HG02798 (cell line): ENCODE measurements at regions not wholly inside any gene's neighbourhood (a gene's known extent, or its start where the extent isn't known, plus 50 kb on each side); places are given as distances from the start of the nearest gene placed in this dataset.
"Not testable (repeated sequence)": the region's sequence is repeated elsewhere in the genome, so short reads cannot be mapped to it uniquely, and the experiment has no call there.

Experiments
- ATAC-seq: cut with Tn5 transposase; IDR thresholded peaks from one replicate; pipeline ENCODE4 v1.9.1; 2021; ENCODE audit warnings: mild to moderate bottlenecking; ENCODE audit not compliant: unreplicated experiment, poor library complexity

DNA sequence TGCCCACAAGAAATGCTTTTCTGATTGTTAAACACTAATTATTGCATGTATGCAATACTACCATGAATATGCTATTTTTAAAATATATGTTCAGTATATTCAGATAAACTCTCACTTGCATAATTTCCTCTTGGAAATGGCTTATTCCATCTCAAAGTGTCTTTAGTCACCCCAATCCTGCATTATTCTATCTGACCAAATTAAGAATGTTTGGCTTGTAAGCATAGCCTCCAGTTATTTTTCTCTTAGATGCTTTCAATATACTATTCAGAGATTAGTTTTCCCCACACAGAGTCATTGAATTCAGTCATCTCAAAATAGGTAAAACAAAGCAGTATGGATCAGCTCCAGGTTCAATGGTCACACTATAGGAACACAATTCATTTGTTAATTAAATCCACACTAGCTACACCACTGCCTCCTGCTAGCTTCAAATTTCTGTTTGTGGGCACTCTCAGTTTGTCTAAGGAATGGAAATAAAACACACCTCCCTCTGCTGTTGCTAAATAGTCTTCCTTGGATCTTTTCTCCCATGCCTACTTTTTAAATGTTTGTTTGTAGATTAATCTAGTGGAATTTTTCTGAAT, 134.6 kb upstream of the TBCA start:
- no peak for ATAC-seq

DNA sequence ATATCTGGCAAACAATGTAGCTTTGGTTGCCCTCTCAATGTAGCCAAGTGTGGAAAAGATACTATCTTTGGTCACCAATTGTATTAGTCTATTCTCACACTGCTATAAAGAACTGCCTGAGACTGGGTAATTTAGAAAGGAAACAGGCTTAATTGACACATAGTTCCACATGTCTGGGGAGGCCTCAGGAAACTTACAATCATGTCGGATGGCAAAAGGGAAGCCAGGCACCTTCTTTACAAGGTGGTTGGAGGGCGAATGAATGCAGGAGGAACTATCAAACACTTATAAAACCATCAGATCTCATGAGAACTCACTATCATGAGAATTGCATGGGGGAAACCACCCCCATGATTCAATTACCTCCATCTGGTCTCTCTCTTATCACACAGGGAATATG, 133.1 kb upstream of the TBCA start:
- ATAC-seq, result no peak

DNA sequence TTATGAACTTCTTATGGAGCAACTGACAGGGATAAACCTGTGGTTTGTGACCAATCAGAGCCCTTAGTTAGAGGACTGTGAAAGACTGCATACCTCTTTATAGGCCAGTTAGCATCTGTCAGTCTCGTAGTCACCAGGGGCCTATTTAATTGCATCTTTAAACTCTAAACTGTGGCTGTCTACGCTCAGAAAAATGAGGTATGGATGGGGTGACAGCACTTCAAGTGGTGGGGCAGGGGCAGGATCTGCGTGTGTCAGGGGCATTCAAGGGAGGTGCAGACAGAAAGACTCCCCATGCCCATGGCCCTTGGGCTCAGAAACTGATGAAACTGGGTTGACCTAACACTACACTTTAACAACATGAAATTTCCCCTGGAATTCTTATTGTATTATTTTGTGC, 132.6 kb upstream of the TBCA start:
- ATAC-seq, result no peak

DNA sequence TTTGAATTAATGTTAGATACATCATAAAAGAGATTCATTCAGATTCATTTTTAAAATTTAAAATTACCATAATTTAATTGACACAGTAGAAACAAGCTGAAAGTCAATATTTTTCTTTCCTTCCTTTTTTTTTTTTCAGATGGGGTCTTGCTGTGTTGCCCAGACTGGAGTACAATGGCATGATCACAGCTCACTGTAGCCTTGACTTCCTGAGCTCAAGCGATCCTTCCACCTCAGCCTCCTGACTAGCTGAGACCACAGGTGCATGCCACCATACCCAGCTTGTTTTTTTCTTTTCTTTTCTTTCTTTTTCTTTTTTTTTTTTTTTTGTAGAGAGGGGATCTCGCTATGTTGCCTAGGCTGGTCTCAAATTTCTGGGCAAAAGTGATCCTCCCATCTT, 131.6 kb upstream of the TBCA start:
- ATAC-seq, result no peak

DNA sequence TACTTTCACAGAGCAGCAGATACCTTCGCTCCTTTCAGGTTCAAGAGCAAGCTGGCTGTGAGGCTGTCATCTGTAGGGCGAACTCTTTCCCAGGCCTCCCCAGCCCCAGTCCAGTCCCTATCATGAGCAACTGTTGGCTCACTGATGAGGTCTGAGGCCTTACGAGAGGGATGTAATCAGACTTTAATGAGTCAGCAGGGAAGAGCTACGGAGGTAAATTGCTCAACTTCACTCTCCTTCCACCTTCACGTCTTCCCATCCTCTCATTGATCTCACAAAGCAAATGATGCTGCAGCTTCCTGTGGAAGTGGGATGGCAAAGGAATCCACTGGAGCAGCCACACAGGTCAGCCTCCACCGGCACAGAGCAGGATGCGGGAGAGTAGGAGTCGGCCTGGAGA, 130.7 kb upstream of the TBCA start:
- no peak for ATAC-seq

DNA sequence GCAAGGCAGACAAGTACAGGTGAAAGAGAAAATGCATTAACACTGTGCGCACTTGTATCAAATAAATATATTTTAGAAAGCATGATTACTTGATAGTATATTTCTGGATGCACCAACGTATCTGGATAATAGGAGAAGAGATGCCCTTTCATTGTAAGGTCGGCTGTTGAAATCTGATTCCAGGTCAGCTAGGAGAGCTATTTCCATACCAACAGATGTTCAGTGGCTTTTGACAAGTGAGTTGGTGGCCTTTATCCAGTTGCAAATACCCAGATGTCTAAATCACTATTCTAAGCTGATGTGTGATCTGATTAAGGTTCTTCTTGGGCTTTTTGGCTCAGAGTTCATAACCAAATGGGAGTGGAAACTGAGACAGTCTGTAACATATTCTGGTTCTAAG, 128.2 kb upstream of the TBCA start:
- ATAC-seq, result no peak

DNA sequence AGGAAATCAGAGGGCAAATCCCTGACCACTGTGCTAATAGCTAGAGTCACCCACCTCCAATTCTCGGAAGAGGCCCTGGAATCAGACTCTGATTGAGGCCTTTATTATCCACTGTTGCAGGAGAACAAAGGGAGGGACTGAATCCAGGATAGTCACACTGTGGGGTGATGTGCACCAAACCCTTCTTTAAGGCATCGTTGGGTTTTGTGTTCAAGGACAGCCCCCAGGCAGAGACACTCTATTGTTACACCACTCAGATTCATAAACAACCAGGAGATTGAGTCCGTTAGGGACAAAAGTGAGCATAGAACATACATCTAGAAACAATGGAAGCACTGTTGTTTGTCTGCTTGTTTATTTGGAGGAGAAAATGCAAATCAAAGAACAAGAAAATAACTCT, 124.6 kb upstream of the TBCA start:
- no peak for ATAC-seq

DNA sequence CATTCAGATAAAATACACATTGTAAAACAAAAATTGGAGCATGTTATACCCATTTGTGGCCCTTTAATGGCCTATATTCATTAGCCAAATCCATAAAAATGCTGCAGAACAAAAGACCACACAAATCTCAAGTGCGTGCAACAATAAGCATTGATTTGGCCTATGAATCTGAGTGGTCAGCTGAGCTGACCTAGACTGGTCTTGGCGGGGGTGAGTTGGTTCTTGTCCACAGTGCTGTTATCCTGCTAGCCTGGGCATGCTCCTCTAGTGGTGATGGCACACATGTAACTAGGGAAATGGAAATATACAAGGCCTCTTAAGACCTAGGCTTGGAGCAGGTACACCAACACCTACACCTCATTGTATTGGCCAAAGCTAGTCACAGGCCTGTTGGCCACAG, 122.2 kb upstream of the TBCA start:
- no peak for ATAC-seq

DNA sequence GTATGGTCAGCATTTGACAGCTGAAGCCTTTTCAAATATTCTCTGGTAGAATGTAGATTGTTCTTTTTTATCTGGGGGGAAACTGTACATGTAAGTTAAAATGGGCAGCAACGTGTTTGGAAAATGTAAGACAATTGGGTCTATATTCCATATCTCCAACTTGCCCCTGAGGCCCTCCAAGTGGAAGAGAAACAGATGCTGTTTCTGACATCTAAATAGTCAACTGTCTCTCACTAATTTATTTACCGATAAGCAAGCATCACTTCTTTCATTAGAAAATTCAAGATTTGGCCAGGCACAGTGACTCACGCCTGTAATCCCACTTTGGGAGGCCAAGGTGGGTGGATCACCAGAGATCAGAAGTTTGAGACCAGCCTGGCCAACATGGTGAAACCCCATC, 120.2 kb upstream of the TBCA start:
- no peak for ATAC-seq

DNA sequence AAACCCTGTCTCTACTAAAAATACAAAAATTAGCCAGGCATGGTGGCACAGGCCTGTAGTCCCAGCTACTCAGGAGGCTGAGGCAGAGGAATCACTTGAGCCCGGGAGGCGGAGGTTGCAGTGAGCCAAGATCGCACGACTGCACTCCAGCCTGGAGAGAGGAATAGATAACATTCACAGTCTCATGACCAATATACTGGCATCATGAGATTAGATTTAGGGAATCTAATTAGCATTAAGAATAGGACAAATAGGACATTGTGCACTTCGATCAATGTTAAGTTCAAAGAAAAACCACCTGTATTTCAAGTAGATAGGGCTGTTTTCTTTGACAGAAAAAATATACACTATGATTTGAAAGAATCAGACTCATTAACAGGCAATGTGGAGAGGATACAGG, 118.0 kb upstream of the TBCA start:
- not testable (repeated sequence) for ATAC-seq

DNA sequence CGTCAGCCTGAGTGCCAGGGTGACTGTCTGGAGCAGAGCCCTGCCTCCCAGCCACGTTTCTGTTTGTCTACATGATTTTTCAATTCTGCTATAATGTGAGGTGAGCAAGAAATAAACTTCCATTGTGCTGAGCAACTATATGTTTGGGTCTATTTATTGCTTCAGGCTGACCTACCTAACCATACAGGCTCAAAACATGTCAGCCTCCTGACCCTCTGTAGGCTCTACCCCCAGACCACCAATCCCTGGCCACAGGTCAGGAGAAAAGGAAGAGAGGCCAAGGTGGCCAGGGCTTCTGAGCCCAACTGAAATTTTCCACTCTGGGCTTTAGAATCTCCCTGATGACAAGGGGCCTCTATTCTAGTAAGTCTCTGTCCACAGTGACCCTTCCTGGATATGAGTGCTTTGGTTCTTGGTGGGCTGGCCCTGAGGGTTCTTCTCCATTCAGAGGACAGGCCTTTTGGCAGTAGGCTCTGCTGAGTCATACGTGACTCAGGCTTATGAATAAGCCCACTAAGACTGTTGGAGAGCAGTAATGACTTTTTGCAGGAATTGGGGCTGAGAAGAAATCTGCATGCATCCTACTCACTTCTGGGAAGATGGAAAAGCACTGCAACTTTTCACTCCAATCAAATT, 117.2 kb upstream of the TBCA start:
- ATAC-seq, result no peak

DNA sequence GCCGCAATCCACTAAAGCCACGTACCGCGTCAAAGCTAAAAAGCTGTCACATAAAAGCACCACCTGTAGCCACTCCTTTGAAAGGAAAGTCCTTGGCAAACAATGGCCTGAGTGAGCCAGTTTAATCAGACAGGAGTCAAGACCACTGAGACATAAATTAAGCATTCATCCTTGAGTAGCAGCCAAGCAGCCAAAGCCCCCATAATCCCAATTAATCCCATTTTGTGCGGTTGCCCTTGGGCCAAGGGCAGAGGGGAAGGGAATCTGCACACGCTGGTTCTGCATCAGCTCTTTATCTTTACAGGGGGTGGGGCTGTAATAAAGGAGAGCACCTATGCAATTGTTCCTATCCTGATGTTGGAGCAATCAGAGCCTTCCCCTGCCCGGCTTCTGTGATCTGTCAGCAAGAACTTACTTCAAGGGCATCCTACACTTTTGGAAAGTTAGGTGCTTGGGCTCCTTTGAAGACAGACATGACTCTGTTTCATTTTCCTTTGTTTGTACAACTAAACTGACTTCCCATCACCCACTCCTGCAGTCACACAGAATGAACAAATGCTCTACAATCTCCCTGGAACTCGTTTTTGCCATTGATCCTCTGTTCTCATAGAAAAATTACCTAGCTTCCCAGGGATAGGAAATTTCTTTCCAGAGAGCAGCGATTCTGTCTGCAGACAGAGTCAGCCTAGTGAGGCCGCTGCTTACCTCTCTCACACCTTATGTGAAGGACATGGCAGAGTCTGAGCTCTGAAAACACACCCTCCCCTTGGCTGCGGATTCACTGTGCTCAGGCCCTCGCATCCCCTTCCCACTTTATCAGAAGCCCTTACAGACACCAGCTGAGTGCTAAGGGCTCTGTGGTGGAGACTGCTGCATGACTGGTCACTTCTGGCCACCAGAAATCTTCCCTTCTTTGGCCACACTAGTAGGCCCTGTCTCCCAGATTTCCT, 116.2 kb upstream of the TBCA start:
- no peak for ATAC-seq

DNA sequence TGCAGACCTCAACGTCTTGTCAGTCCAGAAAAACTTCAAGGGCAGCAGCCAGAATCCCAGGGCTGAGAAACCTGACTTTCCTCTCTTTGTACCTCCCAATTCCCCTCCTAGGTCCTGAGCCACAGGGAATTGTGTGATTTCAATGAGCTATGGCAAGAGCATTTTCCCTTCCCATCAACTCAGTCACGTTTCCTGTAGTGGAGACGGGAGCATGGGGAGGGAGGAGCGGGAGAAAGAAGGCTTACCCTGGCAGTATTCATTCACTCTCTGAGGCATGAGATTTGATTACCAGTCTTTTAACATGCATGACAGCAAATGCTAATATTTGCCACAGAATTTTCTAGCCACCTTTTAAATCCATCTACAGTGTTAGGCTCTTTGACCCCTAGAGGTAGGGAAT, 109.4 kb upstream of the TBCA start:
- ATAC-seq, result no peak

DNA sequence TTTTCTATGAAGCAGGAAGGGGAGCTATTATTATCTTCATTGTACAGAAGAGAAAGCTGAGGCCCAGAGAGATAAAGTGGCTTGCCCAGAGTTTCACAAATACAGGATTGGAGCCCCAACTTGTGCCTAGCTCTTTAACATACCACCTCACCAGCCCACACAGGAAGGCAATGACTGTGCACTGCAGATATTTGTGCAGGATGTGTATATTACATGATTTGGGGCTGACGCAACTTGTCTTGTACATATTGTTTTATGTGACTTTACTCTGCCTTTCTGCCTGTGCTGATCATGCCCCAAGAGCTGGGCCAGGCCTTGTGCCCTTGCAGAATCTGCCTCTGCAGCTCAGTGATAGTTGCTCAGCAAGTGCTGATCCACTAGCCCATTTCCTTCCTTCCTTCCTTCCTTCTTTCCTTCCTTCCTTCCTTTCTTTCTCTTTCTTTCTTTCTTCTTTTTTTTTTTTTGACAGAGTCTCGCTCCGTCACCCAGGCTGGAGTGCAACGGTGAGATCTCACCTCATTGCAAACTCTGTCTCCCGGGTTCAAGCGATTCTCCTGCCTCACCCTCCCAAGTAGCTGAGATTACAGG, 106.6 kb upstream of the TBCA start:
- ATAC-seq, result no peak

DNA sequence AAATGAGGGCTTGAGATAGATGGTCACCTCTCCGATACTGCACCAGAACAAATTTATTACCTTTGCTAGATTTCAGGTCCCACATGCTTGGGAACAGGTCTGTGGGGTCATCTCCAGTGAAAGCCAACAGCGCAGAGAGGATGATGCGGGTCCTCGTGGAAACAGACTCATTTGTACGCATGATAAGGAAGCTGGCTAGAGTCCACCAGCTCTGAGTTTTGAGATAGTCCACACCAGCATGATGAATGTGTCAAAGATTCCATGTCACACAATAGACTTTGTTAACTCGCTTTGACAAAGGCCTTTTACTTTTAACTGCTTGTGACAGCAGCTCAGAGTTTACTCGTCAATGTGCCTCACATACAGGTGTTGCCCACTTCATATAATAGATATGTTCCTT, 105.4 kb upstream of the TBCA start:
- ATAC-seq, result no peak

DNA sequence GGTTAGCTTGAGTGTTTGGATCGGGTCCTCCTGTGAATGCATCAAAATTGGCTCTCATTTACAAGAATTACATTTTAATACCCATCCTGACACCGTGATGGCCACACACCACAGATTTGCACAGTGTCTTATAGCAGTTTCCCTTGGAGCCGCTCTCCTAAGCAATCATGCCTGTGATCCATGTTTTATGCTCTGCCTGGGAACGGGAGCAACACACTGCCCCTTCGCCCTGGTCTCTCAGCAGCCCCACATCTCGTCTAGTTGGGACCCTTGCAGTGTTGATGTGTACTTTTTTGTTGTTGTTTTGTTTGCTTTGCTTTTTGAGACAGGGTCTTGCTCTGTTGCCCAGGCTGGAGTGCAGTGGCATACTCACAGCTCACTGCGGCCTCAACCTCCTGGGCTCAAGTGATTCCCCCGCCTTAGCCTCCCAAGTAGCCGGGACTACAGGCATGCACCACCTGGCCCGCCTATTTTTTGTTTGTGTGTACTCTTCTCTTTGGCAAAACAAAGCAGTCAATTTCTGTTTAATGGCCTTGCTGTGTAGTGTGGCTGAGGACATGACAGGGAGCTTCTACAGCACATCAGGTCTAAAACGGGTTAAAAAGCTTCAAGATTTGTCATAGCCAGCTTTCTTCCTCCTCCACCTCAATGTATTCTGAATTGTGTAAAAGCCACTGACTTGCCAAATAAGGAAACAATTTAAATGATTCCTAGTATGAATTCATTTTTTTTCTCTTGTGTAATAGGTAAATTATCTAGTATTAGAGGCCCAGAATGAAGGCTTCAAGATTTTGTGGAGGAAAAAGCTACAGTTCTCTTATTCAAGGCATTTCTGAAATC, 101.6 kb upstream of the TBCA start:
- ATAC-seq, result no peak

DNA sequence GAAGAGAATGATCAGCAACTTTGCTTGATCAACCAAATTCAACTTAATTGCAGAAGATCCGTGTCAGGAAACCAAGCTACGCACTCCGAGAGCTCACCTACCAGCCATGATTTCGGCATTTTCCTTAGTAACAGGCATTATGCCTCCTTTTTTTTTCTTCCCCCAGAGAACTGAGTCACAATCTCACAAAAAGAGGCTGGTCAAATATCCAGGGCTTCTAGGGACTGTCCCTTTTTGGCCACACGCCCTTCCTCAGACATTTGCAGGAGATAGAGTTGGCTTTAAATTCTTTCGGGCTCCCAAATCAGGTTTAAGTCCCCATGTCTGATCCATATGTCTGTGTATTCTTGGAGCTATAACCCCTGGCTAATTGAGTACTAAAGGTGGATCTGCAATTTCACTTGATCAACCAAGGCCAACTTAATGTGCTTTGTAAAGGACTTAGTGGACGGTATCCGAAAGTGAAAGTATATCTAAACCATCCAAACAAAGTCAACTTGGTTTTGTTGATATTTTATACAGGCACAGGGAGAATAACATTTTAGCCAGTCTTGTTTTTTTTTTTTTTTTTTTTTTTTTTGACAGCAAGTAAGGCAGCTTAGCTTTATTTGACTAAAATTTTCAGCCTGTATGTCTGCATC, 100.8 kb upstream of the TBCA start:
- no peak for ATAC-seq

DNA sequence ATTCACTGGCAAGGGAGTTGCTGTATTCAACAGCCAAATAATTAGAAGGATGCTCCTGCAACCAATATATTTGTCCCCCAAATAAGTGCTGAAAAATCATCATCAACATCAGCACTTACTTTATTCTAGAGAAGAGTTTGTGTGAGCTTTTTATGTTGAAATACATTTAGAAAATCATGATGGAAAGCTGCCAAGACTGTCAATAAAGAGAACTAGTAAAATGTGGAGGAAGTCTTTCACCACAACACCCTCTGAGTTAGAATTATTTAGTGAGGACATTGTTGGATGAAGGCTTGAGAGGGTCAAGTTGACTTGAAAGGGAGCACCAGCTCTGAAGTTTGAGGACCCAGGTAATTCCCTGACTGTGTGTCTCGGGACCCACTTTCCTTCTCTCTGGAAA, 100.2 kb upstream of the TBCA start:
- no peak for ATAC-seq

DNA sequence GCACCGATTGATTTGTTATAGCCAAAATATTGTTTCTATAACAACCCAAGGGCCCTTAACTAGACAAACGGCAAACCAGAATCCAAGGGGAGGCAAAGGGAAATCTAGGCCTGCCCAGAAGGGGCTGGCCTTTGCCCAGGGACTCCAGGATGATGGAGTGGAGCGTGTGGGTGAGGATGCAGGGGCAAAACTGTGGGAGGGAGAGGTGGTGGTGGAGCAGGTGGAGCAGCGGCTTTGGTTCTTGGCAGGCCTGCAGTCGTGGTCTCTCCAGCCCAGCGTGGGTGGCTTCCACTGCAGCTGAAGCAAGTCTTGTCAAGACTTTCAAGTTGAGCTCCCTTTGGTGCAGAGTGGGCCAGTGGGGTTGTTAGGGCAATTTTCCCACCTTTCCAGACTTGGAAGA, 98.6 kb upstream of the TBCA start:
- ATAC-seq, result no peak

DNA sequence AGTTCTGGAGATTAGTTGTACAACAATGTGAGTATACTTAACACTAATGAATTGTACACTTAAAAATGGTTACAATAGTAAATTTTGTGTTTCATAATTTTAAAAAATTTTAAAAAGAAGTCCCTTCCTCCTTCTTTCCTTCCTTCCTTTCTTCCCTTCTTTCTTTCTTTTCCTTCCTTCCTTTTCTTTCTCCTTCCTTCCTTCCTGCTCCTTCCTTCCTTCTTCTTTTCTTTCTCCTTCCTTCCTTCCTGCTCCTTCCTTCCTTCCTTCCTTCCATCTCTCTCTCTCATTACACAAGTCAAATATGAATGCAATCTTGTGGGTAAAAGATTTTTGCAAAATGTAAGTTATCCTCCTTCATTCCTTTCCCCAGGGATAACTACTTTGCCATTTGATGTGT, 97.1 kb upstream of the TBCA start:
- no peak for ATAC-seq
